ENCODE measurements at regions not wholly inside any gene's neighbourhood (a gene's known extent, or its start where the extent isn't known, plus 50 kb on each side); places are given as distances from the start of the nearest gene placed in this dataset.

DNA sequence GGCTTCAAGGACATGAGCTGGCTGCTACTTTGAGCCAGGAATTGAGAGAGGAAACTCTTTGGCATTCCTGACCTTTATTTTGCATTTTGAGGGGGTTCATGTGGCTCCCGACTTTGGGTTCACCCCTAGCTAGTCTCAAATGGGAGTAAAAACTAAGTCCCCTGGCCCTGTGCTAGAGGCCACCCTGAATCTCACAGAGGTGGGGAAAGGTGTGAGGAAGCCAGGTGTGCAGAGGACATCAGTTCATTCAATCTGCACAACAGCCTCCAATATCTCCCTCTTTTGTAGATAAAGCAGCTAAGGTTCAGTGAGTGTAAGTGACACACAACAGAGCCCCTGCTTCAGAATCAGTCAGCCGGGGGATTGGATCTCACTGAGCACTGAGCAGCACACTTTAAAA, 325.7 kb downstream of the DCDC2C start:
- TF ChIP-seq POLR2A (IDR thresholded peaks at IDR 0.05; ENCODE audit: low read length) (no peak), GATA1 (IDR thresholded peaks at IDR 0.05; ENCODE audit: low read depth, low read length) (no peak)
- DNase-seq, result no peak

DNA sequence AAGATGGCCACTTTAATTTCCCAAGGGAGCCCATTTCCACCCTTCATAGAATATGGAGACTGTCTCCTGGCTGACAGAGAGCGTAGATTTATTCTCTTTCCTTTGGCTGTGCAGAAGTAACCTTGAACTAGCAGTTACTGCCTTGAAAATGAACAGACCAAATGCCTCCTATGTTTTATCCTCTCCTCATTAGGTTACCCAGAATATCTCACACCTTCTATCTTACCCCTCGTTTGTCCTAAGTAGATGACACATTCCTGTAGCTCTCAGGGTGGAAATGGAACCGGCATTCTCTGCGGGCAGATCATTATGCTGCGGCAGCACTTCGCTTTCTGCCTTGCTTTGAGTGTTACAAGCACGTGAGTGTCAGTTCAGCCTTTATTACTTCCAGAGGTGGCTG, 336.5 kb downstream of the DCDC2C start:
- no peak for DNase-seq

DNA sequence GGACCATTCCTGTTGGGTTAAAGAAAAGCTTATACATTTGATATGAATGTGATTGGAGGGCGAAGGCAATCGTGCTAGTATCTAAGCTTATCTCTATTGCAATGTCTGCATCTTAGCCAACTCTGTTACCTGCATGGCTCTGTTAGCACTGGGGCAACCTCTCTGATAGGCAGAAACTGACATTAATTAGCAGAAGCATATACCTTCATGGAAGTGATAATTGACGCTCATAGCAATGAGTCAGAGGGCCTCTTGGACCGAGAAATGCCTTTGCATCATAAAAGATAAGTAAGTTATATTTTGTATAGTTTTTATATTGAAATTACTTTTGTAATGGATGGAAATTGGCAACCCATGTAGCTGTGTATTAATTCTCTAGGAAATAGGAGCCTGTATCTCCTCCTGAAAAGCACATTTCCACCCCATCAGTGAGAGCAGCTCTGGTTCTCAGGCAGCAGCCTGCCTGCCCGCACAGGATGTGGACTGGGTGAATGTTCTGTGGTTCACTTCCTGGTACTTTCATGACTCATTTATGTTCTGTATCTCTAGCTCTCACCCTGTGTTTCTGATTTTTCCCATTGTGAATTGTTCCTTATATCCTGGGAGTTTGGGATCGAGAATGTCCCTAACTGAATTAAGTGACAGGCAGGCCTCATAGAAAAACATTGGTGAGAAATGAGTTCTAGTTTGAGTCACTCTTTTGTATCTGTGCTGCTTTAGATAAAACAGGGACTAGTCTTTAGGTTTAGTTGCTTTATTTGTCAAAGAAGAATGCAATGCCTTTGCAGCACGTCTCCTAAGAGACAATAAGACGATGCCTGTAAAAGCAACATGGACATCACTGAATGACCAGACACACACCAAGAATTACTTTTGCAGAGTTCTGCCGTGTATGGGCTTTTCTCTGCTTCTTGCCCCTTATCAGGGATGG, 344.9 kb downstream of the DCDC2C start:
- DNase-seq, result no peak
- TF ChIP-seq POLR2A (IDR thresholded peaks at IDR 0.05; ENCODE audit: low read length) (no peak), GATA1 (IDR thresholded peaks at IDR 0.05; ENCODE audit: low read depth, low read length) (no peak)

More for the DNA sequence above, 336.5 kb downstream of the DCDC2C start:
- TF ChIP-seq GATA1 (IDR thresholded peaks at IDR 0.05; ENCODE audit: low read depth, low read length) (no peak), POLR2A (IDR thresholded peaks at IDR 0.05; ENCODE audit: low read length) (no peak)

DNA sequence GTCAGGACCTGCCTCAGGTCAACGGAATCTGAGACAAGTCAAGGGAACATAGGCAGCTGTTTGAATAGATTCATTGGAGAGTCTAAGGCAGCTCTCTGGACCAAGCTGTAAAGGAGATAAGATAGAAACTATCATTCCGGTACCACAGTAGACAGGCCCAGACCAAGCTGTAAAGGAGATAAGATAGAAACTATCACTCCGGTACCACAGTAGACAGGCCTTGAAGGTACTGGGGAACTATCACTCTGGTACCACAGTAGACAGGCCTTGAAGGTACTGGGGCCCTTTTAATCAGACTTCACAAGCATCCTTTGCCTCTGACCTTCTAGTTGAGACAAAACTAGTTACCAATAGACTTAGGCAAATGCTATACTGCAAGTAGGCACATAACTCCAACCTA, 346.1 kb downstream of the DCDC2C start:
- no peak for TF ChIP-seq POLR2A (IDR thresholded peaks at IDR 0.05; ENCODE audit: low read length)
- no peak for DNase-seq

- no peak for DNase-seq
- TF ChIP-seq GATA1 (IDR thresholded peaks at IDR 0.05; ENCODE audit: low read depth, low read length), result no peak
- TF ChIP-seq POLR2A (IDR thresholded peaks at IDR 0.05; ENCODE audit: low read length), result no peak
These were observed 350.6 kb downstream of the DCDC2C start for GRCh38 chr2:4053769-4054493.

GRCh38 chr2:4066217-4066616, 362.8 kb downstream of the DCDC2C start:
- no peak for DNase-seq
- no peak for TF ChIP-seq POLR2A (IDR thresholded peaks at IDR 0.05; ENCODE audit: low read length)
- no peak for TF ChIP-seq GATA1 (IDR thresholded peaks at IDR 0.05; ENCODE audit: low read depth, low read length)

- TF ChIP-seq POLR2A (IDR thresholded peaks at IDR 0.05; ENCODE audit: low read length) (no peak), GATA1 (IDR thresholded peaks at IDR 0.05; ENCODE audit: low read depth, low read length) (no peak)
- no peak for DNase-seq
These were observed 369.7 kb downstream of the DCDC2C start for GRCh38 chr2:4073026-4073569.

DNA sequence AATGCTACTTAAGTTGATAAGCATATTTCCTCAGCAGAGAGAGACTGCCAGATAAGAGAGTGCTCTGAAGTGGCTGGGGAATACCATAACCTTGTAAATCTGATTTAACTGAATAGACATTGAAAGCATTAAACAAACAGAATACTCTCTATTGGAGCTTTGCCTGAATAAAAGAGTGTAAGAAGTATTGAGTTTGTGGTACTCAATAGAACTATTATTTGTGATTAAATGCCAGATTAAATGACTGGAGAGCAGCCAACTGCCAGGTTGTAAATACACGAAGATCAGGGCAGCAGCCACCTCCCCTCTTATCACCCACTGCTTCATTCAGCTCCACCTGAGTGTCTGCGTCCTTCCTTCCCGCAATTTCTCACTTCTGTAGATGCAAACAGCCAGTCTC, 373.6 kb downstream of the DCDC2C start:
- DNase-seq, result no peak
- TF ChIP-seq GATA1 (IDR thresholded peaks at IDR 0.05; ENCODE audit: low read depth, low read length), result no peak
- no peak for TF ChIP-seq POLR2A (IDR thresholded peaks at IDR 0.05; ENCODE audit: low read length)

DNA sequence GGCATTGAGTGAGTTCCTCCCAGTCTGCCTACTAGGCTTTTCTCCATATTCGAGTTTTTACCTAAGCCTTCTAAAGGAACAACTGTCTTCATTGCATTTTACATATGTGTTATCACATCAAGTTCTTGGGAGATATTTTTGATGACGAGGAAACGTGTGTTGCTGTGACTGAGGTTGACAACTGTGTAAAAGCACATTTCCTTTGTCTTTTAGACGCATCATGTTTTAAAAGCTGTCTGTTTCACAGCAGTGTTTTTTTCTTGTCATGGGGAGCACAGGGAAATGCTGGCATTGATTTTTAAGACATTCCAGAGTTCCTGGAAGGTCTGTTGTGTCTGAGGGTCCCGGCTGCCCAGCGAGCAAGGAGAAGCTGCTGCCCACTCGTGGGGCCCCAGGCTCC, 381.8 kb downstream of the DCDC2C start:
- DNase-seq, result no peak

GRCh38 chr2:4090668-4091630, 387.6 kb downstream of the DCDC2C start:
- TF ChIP-seq GATA1 (IDR thresholded peaks at IDR 0.05; ENCODE audit: low read depth, low read length), result no peak
- no peak for TF ChIP-seq POLR2A (IDR thresholded peaks at IDR 0.05; ENCODE audit: low read length)
- no peak for DNase-seq

More for the DNA sequence above, 381.8 kb downstream of the DCDC2C start:
- no peak for TF ChIP-seq POLR2A (IDR thresholded peaks at IDR 0.05; ENCODE audit: low read length)

DNA sequence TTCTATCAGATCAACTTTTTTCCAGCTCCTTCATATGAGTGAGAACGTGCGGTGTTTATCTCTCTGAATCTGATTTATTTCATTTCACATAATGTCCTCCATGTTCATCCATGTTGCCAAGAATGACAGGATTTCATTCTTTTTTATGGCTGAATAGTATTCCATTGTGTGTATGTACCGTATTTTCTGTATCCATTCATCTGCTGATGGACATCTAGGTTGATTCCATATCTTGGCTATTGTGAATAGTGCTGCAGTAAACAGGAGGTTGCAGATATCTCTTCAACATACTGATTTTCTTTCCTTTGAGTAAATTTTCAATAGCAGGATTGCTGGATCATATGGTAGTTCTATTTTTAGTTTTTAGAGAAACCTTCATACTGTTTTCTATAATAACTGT, 388.5 kb downstream of the DCDC2C start:
- DNase-seq, result no peak
- TF ChIP-seq POLR2A (IDR thresholded peaks at IDR 0.05; ENCODE audit: low read length), result no peak
- TF ChIP-seq GATA1 (IDR thresholded peaks at IDR 0.05; ENCODE audit: low read depth, low read length), result no peak

DNA sequence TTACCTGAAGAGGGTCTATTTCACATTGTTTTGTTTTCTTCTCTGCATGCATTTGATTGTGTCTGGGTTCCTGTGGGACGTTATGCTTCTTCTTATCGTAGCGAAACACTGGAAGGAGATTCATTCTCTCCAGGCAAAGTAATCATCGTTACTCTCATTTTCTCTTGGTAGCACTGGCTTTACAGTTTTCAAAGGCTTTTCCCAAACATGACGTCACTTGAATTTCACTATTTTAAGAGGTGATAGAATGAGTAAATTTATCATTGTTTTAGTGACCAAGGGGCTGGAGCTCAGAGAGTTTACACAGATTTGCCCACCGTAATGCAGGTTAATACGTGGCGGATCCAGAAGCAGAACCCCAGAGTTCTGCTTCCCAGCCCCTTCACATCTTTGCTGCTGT, 391.4 kb downstream of the DCDC2C start:
- TF ChIP-seq POLR2A (IDR thresholded peaks at IDR 0.05; ENCODE audit: low read length), result no peak
- DNase-seq, result no peak

- TF ChIP-seq GATA1 (IDR thresholded peaks at IDR 0.05; ENCODE audit: low read depth, low read length) (no peak), POLR2A (IDR thresholded peaks at IDR 0.05; ENCODE audit: low read length) (no peak)
- DNase-seq, result no peak
These were observed 393.8 kb downstream of the DCDC2C start for GRCh38 chr2:4096978-4097766.
